ENCODE measurements at regions not wholly inside any gene's neighbourhood (a gene's known extent, or its start where the extent isn't known, plus 50 kb on each side); places are given as distances from the start of the nearest gene placed in this dataset.

- TF ChIP-seq CTCF (IDR thresholded peaks at IDR 0.05; ENCODE audit: control extremely low read depth in 1 of 3, insufficient read depth in 1 of 3, low read depth in 1 of 3, low read length in 3 of 3) (no peak), MAX (IDR thresholded peaks at IDR 0.05) (no peak), PHF8 (conservative IDR thresholded peaks at IDR 0.05; ENCODE audit: low read depth, low read length) (no peak), ATF3 (IDR thresholded peaks at IDR 0.05; ENCODE audit: insufficient read depth, low read depth, low read length) (no peak), SIRT6 (IDR thresholded peaks at IDR 0.05; ENCODE audit: low read length) (no peak), EZH2 (IDR thresholded peaks at IDR 0.05; ENCODE audit: low read depth, low read length, severe bottlenecking) (no peak), EP300 (IDR thresholded peaks at IDR 0.05; ENCODE audit: borderline replicate concordance in 1 of 2, low read depth in 2 of 2, low read length in 2 of 2) (no peak), JUND (IDR thresholded peaks at IDR 0.05; ENCODE audit: low read length) (no peak), POLR2AphosphoS5 (IDR thresholded peaks at IDR 0.05; ENCODE audit: low read depth, low read length) (no peak)
These were observed 1067.5 kb downstream of the PCDH7 start for GRCh38 chr4:31787701-31788100.
